Glomerular endothelial cell (primary cell): ENCODE measurements at regions not wholly inside any gene's neighbourhood (a gene's known extent, or its start where the extent isn't known, plus 50 kb on each side); places are given as distances from the start of the nearest gene placed in this dataset.
"Not testable (repeated sequence)": the region's sequence is repeated elsewhere in the genome, so short reads cannot be mapped to it uniquely, and the experiment has no call there.

Experiments
- DNase-seq: peaks from one replicate; pipeline ENCODE4 v3.0.0-alpha.2; 2011; ENCODE audit warnings: low read depth, low spot score; ENCODE audit errors: extremely low read depth

DNA sequence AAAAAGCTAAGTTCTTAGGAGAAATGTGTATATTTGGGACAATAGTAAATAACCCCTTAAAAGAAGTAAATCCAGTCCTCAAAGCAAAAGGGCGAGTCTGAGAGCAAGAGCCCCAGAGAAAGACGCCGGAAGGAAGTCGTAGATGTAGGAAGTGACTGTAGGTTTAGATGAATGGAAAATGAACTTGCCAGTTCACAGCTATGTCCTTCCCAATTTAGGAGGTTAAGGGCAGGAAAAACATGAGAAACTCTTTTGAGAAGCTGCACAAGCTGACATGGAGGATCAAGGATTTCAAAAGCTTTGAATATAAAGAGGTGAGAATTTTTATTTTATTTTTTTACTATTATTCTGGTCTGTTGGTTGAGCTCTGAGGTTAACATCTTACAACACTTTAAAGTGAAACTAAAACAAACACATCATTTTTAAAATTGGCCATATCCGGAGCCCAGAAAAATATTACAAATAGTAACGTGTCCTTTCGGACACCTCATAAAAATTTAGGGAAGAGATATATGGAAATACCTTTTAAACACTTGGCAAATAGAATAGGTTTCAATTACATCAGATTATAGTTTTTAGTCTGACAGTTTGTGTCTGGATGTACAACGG lies 1178.6 kb downstream of the MRPL39 start:
- no peak for DNase-seq

DNA sequence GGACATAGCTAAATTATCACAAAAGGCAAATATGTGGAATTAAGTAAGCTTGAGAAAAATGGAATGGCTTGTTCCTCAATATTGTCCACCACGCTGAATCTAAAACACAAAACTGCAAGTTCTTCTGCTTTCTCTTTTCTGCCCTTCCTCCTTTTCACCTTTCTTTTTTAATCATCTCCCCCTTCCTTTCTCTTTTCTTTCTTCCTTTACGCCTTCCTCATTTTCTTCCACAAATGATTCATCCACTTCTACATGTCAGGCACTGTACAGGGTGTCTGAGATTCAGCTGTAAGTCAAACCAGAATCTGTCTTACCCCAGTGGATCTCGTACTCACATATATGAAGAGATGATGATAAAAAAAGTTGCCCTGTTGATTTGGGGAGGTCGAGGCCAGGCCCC lies 1182.5 kb downstream of the MRPL39 start:
- DNase-seq, result no peak

DNA sequence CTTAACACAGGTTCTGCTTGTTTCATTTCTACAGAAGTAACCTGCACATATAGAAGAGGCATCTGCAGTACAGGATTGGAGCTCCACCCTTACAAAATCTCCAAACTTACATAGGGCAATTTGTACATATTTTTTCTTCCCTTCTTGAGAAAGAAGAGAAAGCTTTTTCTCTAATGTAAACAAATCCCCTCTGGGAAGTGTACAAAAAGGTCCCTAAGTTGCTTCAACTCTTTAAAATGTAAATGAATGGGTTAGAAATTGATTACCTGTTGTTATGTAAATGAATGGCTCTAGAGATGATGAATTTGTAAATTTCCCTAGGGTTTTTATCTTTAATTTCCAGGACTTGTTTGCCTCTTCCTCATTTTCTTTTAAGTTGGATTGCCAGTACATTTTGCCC lies 1183.7 kb downstream of the MRPL39 start:
- no peak for DNase-seq

GRCh38 chr21:24420689-24421088 lies 1186.6 kb downstream of the MRPL39 start:
- no peak for DNase-seq

GRCh38 chr21:24419641-24420040 lies 1187.6 kb downstream of the MRPL39 start:
- not testable (repeated sequence) for DNase-seq

DNA sequence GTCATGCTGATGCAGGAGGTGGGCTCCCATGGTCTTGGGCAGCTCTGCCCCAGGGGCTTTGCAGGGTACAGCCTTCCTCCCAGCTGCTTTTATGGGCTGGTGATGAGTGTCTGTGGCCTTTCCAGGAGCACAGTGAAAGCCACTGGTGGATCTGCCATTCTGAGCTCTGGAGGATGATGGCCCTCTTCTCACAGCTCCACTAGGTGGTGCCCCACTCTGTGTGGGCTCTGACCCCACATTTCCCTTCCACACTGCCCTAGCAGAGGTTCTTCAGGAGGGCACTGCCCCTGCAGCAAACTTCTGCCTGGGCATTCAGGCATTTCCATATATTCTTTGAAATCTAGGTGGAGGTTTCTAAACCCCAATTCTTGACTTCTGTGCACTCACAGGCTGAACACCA lies 1188.6 kb downstream of the MRPL39 start:
- DNase-seq, result no peak

- DNase-seq, result no peak
These were observed 1195.9 kb downstream of the MRPL39 start for GRCh38 chr21:24411429-24411828.

DNA sequence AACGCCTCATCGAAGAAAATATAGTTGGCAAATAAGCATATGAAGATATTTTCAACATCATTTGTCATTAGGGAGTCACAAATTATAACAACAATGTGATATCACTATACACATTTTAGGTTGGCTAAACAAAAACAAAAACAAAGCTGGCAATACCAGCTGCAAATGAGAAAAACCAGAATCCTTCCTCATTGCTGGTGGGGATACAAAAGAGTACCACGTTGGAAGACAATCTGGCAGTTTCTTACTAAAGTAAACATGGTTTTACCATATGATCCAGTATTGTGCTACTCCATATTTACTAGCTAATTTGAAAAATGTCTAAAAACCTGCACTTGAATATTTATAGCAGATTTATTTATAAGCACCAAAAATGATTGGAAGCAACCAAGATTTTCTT lies 1204.1 kb downstream of the MRPL39 start:
- no peak for DNase-seq

DNA sequence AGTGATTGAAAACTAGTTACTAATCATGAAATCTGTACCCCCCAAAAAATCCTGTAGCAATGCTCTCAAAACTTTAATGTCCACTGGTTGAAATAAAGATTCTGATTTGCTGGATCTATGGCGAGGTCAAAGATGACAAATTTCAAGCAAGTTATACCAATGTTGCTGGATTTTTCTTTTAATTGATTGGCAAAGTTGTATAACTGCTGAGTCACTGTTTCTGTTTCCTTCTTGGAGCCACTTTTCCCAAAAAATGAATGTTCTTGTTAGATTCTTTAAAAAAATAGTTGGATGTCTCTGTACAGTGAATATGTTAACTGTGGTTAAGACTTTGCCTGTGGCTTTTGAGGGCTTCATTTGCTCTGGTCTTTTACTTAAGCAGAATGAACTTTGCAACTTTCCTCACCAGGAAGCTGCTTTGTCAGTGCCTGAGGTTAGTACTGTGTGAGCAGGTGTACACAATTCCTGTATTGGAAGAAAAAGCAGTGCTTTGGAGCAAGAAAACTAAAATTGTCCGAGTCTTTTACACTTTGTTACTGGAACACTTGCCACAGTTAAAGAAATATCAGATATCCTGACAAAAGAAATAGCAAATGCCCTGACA lies 1211.9 kb downstream of the MRPL39 start:
- DNase-seq, result no peak

DNA sequence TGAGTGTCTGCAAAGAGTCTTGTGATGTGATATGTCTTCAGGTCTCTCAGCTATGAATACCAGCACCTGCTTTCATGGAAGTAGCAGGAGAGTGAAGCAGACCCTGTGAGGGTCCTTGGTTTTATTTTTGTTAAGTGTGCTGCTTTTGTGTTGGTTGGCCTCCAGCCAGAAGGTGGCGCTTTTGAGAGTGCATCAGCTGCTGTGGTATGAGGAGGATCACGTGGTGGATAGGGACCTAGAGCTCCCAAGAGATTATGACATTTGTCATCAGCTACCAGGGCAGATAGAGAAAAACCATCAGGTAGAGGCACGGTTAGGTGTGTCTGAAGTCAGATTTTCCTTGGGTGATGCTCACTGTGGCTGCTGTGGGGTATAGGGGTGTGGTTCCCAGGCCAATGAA lies 1232.1 kb downstream of the MRPL39 start:
- no peak for DNase-seq

DNA sequence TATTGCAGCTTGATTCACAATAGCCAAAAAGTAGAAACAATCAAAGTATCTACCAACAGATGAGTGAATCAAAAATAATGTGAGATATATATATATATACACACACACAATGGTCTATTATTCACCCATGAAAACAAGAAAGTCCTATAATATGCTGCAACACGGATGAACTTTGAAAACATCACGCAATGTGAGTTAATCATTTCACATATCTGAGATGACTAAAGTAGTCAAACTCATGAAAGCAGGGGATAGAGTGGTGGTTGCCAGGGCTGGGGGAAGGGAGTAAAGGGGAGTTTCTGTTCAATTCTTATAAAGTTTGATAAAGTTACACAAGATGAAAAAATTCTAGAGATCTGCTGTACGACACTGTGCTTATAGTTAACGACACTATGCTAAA lies 1234.8 kb downstream of the MRPL39 start:
- no peak for DNase-seq

DNA sequence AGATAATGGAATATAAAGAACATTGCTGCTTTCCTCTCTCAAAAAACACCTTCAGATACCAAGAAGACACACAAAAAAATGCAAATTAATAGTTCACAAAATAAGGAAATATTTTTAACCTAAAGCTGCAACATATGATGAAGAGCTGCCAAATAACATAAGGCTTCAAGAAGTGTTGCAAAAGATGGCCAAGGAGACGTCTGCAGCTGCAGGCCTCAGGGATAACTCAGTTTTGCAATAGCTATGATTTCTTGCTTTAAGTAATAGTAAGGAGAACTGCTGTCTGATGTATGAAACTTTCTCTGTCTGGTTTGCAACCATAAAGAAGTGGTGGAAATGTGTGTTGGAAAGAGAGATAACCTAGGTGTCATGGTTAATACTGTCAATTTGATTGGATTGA lies 1237.5 kb downstream of the MRPL39 start:
- no peak for DNase-seq

DNA sequence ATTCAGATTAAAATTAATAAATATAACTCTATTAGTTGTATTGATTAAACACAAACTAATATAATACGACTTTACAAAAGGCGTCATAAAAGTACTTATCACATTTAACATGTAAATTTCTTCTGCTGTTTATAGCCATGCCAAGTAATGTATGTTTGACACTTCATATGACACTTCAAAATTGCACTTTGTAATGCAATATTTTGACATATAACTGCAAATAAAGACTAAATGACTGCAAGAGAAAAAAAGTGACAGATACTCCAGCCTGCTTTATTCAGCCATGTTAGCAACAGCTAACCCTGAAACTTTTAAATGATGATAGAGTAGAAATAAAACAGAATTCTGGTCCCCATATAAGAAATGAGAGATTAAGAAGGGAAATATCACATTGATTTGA lies 1238.0 kb downstream of the MRPL39 start:
- no peak for DNase-seq

DNA sequence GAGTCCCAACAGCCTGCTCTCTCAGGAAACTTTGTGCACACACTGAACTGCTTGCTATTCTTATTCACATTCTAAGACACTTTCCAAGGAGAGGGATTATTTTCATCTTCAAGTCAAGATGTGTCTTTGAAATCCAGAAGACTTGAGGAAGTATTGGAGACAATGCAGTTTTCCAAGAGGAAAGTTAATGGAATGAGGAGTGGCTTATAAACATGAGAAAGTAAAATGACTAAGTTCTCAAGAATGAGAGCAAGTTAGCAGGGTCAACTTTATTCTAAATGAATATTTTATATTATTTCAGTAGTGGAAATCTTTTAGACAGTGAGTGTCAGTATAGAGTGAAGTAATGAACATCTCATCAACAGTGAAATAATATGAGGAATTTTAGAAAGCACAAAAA lies 1239.3 kb downstream of the MRPL39 start:
- DNase-seq, result no peak

DNA sequence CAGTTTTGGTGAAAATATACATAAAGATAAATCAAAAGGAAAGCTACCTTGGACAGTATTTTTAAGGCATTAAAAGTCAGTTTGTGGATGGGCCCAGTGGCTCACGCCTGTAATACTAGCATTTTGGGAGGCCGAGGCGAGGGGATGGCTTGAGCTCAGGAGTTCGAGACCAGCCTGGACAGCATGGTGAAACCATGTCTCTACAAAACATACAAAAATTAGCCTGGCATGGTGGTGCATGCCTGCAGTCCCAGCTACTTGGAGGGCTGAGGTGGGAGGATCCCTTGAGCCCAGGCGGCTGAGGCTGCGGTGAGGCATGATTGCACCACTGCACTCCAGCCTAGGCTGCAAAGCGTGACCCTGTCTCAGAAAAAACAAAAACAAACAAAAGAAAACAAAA lies 1253.8 kb downstream of the MRPL39 start:
- DNase-seq, result no peak

DNA sequence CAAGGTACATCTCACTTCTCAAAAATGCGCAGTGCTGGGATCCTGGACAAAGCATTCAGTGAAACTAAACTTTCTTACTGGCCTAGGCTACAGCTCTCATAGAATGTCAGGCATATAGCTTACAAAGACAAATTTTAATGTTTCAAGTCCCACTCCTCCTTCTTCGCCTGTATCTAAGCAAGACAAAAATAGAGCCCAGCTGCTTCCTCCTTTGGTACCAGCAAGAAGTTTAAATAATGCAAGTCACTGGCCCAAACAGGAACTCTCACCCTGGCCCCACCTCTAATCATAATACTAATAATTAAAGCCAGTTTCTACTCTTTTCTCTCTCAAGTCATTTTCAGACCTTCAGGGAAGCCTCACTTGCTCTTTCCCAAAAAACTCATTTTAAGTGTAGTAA lies 1267.9 kb downstream of the MRPL39 start:
- DNase-seq, result no peak

GRCh38 chr21:24336491-24336890 lies 1270.8 kb downstream of the MRPL39 start:
- no peak for DNase-seq

DNA sequence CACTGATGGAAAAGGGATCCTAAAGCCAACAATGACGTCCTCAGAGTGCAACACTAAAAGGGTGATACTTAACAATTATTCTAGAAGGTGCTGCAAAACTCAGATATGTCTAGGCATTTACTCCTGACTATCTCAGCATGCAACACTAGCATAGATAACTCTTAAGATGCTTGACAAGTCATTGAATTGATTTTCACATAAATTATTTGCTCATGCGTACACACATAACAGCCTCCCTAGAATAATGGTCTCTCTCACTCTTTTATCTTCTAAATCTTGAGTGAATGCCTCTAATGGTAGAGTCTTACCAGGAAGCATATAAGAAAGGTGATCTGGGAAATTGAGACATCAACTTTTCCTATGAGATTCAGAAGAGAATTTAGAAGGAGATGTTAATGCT lies 1283.7 kb downstream of the MRPL39 start:
- DNase-seq, result no peak

GRCh38 chr21:24316277-24316922 lies 1290.9 kb downstream of the MRPL39 start:
- no peak for DNase-seq

- no peak for DNase-seq
These were observed 1296.5 kb downstream of the MRPL39 start for GRCh38 chr21:24310788-24311187.

DNA sequence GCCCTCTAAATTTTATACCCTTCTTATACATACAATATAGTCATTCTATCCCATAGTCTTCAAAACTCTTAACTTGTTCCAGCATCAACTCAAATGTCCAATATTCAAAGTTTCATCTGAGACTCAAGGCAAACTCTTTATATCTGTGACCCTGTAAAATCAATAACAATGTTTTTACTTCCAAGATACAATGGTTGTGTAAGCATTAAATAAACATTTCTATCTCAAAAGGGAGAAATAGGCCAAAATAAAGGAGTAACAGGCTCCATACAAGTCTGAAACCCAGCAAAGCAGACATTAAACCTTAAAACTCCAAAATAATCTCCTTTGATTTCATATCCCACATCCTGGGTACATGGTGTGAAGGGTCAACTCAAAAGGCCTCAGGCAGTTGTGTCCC lies 1299.1 kb downstream of the MRPL39 start:
- DNase-seq, result no peak

DNA sequence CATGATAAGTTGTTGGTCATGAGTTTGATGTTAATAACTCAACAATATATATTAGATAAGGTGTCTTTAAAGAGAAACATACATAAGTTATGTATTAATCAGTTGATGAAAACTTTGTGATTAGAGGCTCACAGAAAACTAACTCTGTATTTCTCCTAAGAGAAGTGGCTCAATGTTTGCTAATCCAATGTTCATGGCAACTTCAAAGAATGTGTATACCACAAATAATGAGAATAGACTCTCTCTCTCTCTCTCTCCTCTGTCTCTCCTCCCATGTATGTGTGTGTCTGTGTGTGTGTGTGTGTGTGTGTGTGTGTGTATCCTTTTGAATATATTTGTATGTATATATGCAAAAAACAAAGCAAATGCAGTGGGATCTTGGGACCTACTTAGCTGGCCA lies 1304.9 kb downstream of the MRPL39 start:
- DNase-seq, result no peak

GRCh38 chr21:24298040-24298439 lies 1309.2 kb downstream of the MRPL39 start:
- DNase-seq, result no peak
